Gastrocnemius medialis (tissue), 4 donors: ENCODE measurements at regions not wholly inside any gene's neighbourhood (a gene's known extent, or its start where the extent isn't known, plus 50 kb on each side); places are given as distances from the start of the nearest gene placed in this dataset.

Source experiments
- POLR2A ChIP-seq, 2 donors: fragments of 450-650 bp; IDR thresholded peaks; one replicate each; pipeline ENCODE4 v1.6.1; 2017; ENCODE audit warnings: antibody characterized with exemption in 2 of 2, mild to moderate bottlenecking in 2 of 2, moderate library complexity in 2 of 2
- TF ChIP-seq, protein P1 (sequence below), 5 experiments: fragments of 450-650 bp in 3 of 5; fragments of 200-600 bp in 2 of 5; sonication (generic) in 2 of 5; IDR thresholded peaks in 4 of 5; conservative IDR thresholded peaks in 1 of 5; 1 replicate in 4 of 5; 2 replicates in 1 of 5; pipeline ENCODE4 v1.5.1; 2016 to 2019; ENCODE audit warnings: antibody characterized with exemption in 5 of 5, mild to moderate bottlenecking in 3 of 5, moderate library complexity in 3 of 5

- TF ChIP-seq POLR2A (IDR thresholded peaks at IDR 0.05): no peak
- TF ChIP-seq, protein P1, sequence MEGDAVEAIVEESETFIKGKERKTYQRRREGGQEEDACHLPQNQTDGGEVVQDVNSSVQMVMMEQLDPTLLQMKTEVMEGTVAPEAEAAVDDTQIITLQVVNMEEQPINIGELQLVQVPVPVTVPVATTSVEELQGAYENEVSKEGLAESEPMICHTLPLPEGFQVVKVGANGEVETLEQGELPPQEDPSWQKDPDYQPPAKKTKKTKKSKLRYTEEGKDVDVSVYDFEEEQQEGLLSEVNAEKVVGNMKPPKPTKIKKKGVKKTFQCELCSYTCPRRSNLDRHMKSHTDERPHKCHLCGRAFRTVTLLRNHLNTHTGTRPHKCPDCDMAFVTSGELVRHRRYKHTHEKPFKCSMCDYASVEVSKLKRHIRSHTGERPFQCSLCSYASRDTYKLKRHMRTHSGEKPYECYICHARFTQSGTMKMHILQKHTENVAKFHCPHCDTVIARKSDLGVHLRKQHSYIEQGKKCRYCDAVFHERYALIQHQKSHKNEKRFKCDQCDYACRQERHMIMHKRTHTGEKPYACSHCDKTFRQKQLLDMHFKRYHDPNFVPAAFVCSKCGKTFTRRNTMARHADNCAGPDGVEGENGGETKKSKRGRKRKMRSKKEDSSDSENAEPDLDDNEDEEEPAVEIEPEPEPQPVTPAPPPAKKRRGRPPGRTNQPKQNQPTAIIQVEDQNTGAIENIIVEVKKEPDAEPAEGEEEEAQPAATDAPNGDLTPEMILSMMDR (IDR thresholded peaks at IDR 0.05 in 4 of 5, conservative IDR thresholded peaks at IDR 0.05 in 1 of 5): no peak
Observed at GRCh38 chr2:44053456-44053855, 57.7 kb upstream of the LRPPRC start.
